ENCODE measurements at regions not wholly inside any gene's neighbourhood (a gene's known extent, or its start where the extent isn't known, plus 50 kb on each side); places are given as distances from the start of the nearest gene placed in this dataset.

DNA sequence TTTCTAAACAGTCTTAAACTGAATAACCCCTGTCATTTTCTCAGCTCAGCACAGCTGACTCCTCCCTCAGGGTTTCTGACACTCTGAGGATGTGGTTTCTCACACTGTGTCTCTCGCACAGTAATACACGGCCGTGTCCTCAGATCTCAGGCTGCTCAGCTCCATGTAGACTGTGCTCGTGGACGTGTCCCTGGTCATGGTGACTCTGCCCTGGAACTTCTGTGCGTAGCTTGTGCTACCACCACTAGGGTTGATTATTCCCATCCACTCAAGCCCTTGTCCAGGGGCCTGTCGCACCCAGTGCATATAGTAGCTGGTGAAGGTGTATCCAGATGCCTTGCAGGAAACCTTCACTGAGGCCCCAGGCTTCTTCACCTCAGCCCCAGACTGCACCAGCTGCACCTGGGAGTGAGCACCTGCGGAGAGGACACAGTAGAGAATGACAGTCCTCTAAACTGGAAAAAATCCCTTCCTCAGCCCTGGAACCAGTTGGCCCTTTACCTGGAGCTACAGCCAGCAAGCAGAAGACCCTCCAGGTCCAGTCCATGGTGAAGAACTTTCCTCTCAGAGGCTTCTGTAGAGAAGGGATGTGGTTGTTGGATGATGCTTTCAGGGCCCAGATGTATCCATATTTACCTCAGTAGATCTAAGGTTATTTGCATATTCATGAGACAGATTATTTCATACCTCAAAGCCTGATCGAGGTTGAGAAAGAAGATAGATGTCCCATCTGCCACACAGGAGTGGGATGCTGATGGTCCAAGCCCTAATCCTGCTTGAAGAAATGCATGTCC is 984.8 kb downstream of the TMEM121 start:
- H3K36me3 ChIP-seq (ENCODE audit: control insufficient read depth in 4 of 4, insufficient read depth in 4 of 4, low read length in 4 of 4): no peaks in the 10 kb centered on the region
- DNase-seq (no peak), ATAC-seq (ENCODE audit: insufficient read depth, low FRiP score) (no peak)
- H3K27me3 ChIP-seq (ENCODE audit: control insufficient read depth in 3 of 3, insufficient read depth in 3 of 3, low read length in 2 of 3): no peaks in the 10 kb centered on the region
- no peak overlapping the region for H3K27ac ChIP-seq (ENCODE audit: low read depth in 1 of 2, low read length in 1 of 2)
- TF ChIP-seq, protein P1, sequence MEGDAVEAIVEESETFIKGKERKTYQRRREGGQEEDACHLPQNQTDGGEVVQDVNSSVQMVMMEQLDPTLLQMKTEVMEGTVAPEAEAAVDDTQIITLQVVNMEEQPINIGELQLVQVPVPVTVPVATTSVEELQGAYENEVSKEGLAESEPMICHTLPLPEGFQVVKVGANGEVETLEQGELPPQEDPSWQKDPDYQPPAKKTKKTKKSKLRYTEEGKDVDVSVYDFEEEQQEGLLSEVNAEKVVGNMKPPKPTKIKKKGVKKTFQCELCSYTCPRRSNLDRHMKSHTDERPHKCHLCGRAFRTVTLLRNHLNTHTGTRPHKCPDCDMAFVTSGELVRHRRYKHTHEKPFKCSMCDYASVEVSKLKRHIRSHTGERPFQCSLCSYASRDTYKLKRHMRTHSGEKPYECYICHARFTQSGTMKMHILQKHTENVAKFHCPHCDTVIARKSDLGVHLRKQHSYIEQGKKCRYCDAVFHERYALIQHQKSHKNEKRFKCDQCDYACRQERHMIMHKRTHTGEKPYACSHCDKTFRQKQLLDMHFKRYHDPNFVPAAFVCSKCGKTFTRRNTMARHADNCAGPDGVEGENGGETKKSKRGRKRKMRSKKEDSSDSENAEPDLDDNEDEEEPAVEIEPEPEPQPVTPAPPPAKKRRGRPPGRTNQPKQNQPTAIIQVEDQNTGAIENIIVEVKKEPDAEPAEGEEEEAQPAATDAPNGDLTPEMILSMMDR (IDR thresholded peaks at IDR 0.05; ENCODE audit: control extremely low read depth, extremely low read depth): no peak
- peaks cover 0 to 7% (median 3%) of the 10 kb centered on the region in 4 donors for H3K9me3 ChIP-seq (ENCODE audit: control insufficient read depth in 4 of 4, insufficient read depth in 3 of 4, low read length in 3 of 4)
- H3K4me3 ChIP-seq: no peak overlapping the region
- H3K4me1 ChIP-seq (ENCODE audit: control insufficient read depth in 5 of 5, insufficient read depth in 5 of 5, low read length in 5 of 5): no peaks in the 10 kb centered on the region
- H3K9ac ChIP-seq (ENCODE audit: insufficient read depth in 1 of 2, low read length in 2 of 2): no peak overlapping the region
- WGBS, 2 donors: 56 to 57% methylated on average over 9 of the region's 9 CpGs

DNA sequence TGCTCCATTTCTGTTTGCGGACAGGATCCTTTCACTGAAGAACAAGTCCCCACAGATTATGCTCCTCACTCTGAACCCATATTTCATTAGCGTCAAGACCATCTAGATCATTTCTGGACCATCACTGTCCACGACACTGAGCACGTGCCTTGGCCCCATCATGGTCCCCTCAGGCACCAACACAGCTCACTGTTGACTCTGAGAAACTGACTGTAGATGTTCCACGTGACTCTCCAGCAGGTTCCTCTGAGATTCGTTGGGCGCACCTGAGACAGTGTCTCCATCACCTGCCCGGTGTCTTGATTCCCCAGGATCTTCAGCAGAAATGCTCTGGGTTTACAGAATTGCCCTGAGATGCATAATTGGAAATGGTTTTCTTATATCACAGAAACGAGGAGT is 985.4 kb downstream of the TMEM121 start:
- ATAC-seq (ENCODE audit: insufficient read depth, low FRiP score): no peak

DNA sequence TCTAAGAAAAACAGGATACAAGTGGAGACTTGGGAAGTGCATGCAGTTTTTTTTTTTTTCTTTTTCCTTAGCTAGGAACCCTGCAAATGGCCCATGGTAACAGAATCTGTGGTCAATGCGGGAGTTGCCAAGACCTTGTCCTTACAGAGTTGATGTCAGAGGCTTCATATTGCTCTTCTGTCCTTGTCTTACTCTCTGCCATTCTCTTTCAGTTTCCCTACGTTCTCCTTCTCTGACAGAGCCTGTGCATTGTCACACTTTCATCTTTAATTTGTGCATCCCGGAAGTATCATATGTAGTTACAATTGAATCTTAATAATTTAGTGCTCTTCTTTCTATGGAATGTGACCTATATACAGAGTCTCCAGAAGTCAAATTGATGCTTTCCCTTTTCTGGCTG is 986.9 kb downstream of the TMEM121 start:
- no peaks in the 10 kb centered on the region for H3K36me3 ChIP-seq (ENCODE audit: control insufficient read depth in 4 of 4, insufficient read depth in 4 of 4, low read length in 4 of 4)
- WGBS, 2 donors: 47% methylated on average over 3 of the region's 3 CpGs
- TF ChIP-seq, protein P1 (IDR thresholded peaks at IDR 0.05; ENCODE audit: control extremely low read depth, extremely low read depth): no peak

More for the DNA sequence above, 985.4 kb downstream of the TMEM121 start:
- DNase-seq: no peak
- WGBS, 2 donors: 77 to 84% methylated on average over 9 of the region's 9 CpGs
- H3K9me3 ChIP-seq (ENCODE audit: control insufficient read depth in 4 of 4, insufficient read depth in 3 of 4, low read length in 3 of 4): peaks cover 0 to 7% (median 3%) of the 10 kb centered on the region in 4 donors
- no peak overlapping the region for H3K9ac ChIP-seq (ENCODE audit: insufficient read depth in 1 of 2, low read length in 2 of 2)
- TF ChIP-seq, protein P1 (IDR thresholded peaks at IDR 0.05; ENCODE audit: control extremely low read depth, extremely low read depth): no peak
- no peak overlapping the region for H3K27ac ChIP-seq (ENCODE audit: low read depth in 1 of 2, low read length in 1 of 2)
- H3K27me3 ChIP-seq (ENCODE audit: control insufficient read depth in 3 of 3, insufficient read depth in 3 of 3, low read length in 2 of 3): no peaks in the 10 kb centered on the region
- no peaks in the 10 kb centered on the region for H3K36me3 ChIP-seq (ENCODE audit: control insufficient read depth in 4 of 4, insufficient read depth in 4 of 4, low read length in 4 of 4)
- no peak overlapping the region for H3K4me3 ChIP-seq
- no peaks in the 10 kb centered on the region for H3K4me1 ChIP-seq (ENCODE audit: control insufficient read depth in 5 of 5, insufficient read depth in 5 of 5, low read length in 5 of 5)

More for the DNA sequence above, 986.9 kb downstream of the TMEM121 start:
- H3K27ac ChIP-seq (ENCODE audit: low read depth in 1 of 2, low read length in 1 of 2): no peak overlapping the region
- ATAC-seq (ENCODE audit: insufficient read depth, low FRiP score) (no peak), DNase-seq (no peak)
- no peaks in the 10 kb centered on the region for H3K4me1 ChIP-seq (ENCODE audit: control insufficient read depth in 5 of 5, insufficient read depth in 5 of 5, low read length in 5 of 5)
- peaks cover 0 to 4% (median 3%) of the 10 kb centered on the region in 4 donors for H3K9me3 ChIP-seq (ENCODE audit: control insufficient read depth in 4 of 4, insufficient read depth in 3 of 4, low read length in 3 of 4)
- H3K4me3 ChIP-seq: no peak overlapping the region
- H3K27me3 ChIP-seq (ENCODE audit: control insufficient read depth in 3 of 3, insufficient read depth in 3 of 3, low read length in 2 of 3): no peaks in the 10 kb centered on the region
- H3K9ac ChIP-seq (ENCODE audit: insufficient read depth in 1 of 2, low read length in 2 of 2): no peak overlapping the region
